ENCODE measurements at regions not wholly inside any gene's neighbourhood (a gene's known extent, or its start where the extent isn't known, plus 50 kb on each side); places are given as distances from the start of the nearest gene placed in this dataset.

DNA sequence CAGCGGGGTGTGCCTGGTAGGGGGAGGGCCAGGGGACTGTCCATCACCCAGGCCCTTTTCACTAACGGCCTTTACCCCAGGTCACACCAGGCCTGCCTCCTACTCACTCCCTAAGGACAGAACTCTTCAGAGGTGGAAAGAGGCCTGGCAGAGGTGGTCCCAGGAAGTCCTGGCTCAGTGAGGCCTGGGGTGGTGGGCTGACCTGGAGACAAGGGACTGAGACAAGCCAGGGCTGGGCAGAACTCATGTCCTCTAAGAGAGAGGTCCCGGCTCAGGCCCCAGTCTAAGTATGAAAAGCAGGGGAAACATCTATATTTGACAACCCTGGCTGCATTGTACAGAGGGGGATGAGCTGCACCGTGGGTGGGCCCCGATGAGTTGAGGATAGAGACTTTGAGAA, 65.9 kb upstream of the TEX51 start:
- TF ChIP-seq, protein P1, sequence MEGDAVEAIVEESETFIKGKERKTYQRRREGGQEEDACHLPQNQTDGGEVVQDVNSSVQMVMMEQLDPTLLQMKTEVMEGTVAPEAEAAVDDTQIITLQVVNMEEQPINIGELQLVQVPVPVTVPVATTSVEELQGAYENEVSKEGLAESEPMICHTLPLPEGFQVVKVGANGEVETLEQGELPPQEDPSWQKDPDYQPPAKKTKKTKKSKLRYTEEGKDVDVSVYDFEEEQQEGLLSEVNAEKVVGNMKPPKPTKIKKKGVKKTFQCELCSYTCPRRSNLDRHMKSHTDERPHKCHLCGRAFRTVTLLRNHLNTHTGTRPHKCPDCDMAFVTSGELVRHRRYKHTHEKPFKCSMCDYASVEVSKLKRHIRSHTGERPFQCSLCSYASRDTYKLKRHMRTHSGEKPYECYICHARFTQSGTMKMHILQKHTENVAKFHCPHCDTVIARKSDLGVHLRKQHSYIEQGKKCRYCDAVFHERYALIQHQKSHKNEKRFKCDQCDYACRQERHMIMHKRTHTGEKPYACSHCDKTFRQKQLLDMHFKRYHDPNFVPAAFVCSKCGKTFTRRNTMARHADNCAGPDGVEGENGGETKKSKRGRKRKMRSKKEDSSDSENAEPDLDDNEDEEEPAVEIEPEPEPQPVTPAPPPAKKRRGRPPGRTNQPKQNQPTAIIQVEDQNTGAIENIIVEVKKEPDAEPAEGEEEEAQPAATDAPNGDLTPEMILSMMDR (IDR thresholded peaks at IDR 0.05) = no peak
- TF ChIP-seq POLR2A (IDR thresholded peaks at IDR 0.05) = no peak

All from prostate gland (tissue), 2 donors.